Renal cortical epithelial cell (primary cell): ENCODE measurements at regions not wholly inside any gene's neighbourhood (a gene's known extent, or its start where the extent isn't known, plus 50 kb on each side); places are given as distances from the start of the nearest gene placed in this dataset.
"Not testable (repeated sequence)": the region's sequence is repeated elsewhere in the genome, so short reads cannot be mapped to it uniquely, and the experiment has no call there.

Experiments used
- DNase-seq: peaks from one replicate; pipeline ENCODE4 v3.0.0-alpha.2; 2011; ENCODE audit warnings: low read depth

- peak; percentile 43 for DNase-seq
Observed at GRCh38 chr5:103867857-103868598, 305.4 kb upstream of the NUDT12 start.

- DNase-seq: no peak
Observed at GRCh38 chr5:103866169-103866568, 303.6 kb upstream of the NUDT12 start.

- no peak for DNase-seq
Observed at GRCh38 chr5:103862398-103862797, 299.8 kb upstream of the NUDT12 start.

DNA sequence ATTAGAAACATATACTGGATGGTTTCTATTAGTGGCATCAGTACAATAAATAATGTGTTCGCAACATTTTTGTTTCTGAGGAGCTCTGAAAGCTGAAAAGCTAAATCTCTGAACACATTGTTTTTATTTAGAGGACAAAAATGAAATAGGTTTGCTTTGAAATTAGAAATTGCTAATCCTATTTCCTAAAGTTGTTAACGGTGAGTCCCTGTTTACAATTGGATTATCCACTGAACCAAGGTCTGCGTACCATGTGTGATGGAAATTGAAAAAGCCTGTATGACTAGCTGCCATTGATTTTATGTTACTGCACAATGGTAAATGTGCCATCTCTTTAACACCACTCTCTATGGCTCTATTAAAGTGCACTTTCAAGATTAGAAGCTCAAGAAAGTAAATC, 297.7 kb upstream of the NUDT12 start:
- DNase-seq: no peak

GRCh38 chr5:103858367-103858766, 295.8 kb upstream of the NUDT12 start:
- DNase-seq: not testable (repeated sequence)

DNA sequence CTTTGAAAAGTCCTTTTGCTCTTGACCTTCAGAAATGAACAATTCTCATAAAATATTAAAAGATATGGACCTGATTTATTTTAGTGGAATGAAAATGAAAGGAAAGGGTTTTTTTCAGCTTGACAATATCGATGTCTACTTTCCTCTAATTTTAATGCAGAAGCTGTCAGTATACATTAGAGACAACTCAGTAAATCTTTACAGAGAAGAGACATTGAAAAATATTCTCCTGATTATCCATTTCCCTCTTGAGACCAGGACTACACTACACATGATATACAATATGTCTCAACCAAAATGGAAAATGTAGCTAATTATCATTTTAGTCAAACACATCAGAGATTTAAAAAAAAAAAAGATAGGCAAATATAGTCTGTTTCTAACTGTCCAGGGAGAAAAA, 288.5 kb upstream of the NUDT12 start:
- no peak for DNase-seq

GRCh38 chr5:103849934-103850333, 287.3 kb upstream of the NUDT12 start:
- DNase-seq: peak; percentile 95

DNA sequence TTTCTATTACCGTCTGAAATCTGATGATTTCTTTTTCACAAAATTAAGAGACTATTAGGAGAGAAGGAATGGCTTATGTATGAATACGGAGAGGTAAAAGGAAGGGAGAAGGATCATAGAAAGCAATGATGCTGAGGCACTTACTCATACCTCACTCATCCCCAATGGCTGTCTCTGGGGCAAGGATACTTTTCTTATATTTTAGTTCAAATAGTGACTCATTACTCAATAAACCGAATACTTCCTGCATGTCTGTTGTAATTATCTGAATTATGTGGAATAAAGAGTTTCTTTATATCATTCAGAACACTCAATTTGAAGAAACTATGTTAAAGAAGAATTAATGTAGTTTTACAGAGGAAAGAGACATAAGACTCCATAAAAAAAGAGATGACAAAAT, 284.5 kb upstream of the NUDT12 start:
- peak; percentile 25 for DNase-seq

DNA sequence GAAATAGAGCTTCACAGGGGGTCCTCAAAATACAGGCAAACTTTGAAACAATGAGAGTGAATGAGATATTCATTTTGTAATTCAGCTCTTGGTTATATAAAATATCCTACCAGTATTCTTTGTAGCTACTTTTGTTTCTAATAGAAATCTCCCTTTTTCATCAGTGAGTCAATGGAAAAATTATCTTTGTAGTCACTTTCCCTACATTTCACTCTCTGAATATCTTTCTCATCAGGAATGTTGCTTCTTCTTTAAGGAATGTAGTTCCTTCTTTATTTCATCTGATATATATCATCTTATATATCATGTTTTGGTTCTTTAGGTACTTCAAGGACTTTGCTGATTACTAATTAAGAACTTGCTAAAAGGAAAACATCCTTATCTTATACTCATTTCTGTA, 280.3 kb upstream of the NUDT12 start:
- DNase-seq: no peak

DNA sequence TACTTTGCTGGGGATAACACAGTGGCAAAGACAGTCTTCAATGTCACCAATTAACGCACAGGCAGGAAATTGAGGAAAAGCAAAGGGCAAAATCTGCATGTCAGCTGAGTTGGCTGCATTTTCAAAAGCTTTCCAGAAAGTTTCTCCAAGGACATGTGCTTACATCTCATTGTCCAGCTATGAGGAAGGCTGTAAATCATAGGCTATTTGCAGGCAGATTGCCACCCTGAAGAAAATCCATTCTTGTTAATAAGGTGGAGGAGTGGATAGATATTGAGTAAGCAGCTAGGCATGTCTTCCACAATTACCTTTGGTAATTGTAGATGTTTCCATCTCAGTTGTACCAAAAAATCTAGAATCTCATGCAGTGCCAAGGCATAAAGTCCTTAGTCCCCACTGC, 278.0 kb upstream of the NUDT12 start:
- DNase-seq: peak; percentile 38

DNA sequence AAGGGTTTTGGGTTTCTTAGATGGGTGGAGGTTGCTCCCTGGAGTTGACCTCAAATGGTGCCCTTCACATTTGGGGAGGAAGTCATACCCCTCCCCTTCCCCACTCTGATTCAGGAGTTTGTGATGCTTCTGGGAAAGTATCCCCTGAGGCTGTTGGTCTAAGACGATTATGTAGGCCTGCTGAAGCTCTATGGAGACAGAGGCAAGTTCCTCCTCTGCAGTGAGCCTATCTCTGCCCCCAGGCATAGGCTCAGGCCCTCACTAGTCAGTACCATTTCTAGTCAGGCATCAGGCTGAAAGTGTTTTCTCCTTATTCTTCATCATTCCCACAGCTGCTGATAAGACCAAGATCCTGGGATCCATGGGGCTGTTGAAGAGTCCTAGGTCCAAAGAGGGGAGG, 271.6 kb upstream of the NUDT12 start:
- DNase-seq: no peak

GRCh38 chr5:103829585-103829984, 267.0 kb upstream of the NUDT12 start:
- no peak for DNase-seq

- DNase-seq: no peak
Observed at GRCh38 chr5:103827976-103828375, 265.4 kb upstream of the NUDT12 start.

GRCh38 chr5:103821361-103821760, 258.8 kb upstream of the NUDT12 start:
- no peak for DNase-seq

- DNase-seq: peak; percentile 49
Observed at GRCh38 chr5:103808464-103809106, 246.0 kb upstream of the NUDT12 start.

DNA sequence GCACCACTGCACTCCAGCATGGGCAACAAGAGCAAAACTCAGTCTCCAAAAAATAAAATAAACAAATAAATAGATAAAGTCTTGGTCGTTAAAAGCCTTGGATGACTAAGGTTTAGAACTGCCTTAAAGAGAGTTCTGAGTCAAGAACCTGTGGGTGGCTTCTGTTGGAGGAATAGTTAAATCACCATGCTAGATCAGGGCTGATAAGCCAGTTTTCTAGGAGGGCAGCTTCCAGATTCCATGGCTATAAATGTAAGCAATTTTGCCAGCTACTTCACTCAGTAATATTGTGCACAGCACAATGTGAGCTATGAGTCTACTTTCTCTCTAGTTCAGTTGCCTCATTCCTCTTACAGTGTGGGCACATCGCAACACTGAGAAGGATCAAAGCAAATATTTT, 242.1 kb upstream of the NUDT12 start:
- peak; percentile 2 for DNase-seq

- no peak for DNase-seq
Observed at GRCh38 chr5:103801681-103802080, 239.1 kb upstream of the NUDT12 start.

GRCh38 chr5:103800741-103801495, 238.3 kb upstream of the NUDT12 start:
- no peak for DNase-seq

- no peak for DNase-seq
Observed at GRCh38 chr5:103793595-103794182, 231.1 kb upstream of the NUDT12 start.

- no peak for DNase-seq
Observed at GRCh38 chr5:103785569-103785968, 223.0 kb upstream of the NUDT12 start.

DNA sequence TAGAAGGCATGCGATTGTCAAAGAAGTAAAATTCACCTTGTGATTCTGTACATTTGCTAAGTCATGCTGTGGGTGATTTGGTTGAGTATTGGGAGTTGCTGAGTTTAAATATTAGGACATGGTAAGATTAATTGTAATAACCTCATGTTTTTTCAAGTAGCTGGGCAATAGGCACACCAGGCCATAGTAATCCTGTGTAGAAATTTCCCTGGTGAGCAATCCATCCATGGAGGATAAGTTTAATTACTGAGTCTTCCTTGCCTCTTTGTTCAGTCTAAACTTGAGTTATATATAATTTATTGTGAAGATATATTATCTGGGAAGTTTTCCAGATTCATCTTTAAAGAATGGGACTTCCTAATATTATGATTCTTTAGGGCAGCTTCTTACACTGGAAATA, 221.1 kb upstream of the NUDT12 start:
- DNase-seq: no peak

- DNase-seq: no peak
Observed at GRCh38 chr5:103780794-103781193, 218.2 kb upstream of the NUDT12 start.

GRCh38 chr5:103774721-103775120, 212.1 kb upstream of the NUDT12 start:
- DNase-seq: peak; percentile 50
